ENCODE measurements at regions not wholly inside any gene's neighbourhood (a gene's known extent, or its start where the extent isn't known, plus 50 kb on each side); places are given as distances from the start of the nearest gene placed in this dataset.

- intact Hi-C loops (cut with DNase I; ENCODE audit: low total_unique reads), result no loop called here
- 83 to 93% (median 91%) methylated on average over 2 of the region's 2 CpGs for WGBS, 5 donors
- no peaks in the 10 kb centered on the region for H3K36me3 ChIP-seq
- no peak overlapping the region for H3K4me3 ChIP-seq
- TF ChIP-seq POLR2AphosphoS5 (IDR thresholded peaks at IDR 0.05) (no peak), POLR2A (IDR thresholded peaks at IDR 0.05) (no peak), CTCF (IDR thresholded peaks at IDR 0.05 in 8 of 11, conservative IDR thresholded peaks at IDR 0.05 in 3 of 11) (no peak)
- no peaks in the 10 kb centered on the region for H3K9me3 ChIP-seq
- no peak for DNase-seq
- peaks cover 3 to 92% (median 49%) of the 10 kb centered on the region in 7 donors for H3K27me3 ChIP-seq (replicated peaks in 1 of 7)
- peaks cover 0 to 12% (median 10%) of the 10 kb centered on the region in 6 donors for H3K4me1 ChIP-seq
- no peak overlapping the region for H3K27ac ChIP-seq
Observed at GRCh38 chr1:239999170-239999569, 92.5 kb upstream of the FMN2 start.

- H3K4me1 ChIP-seq, result peaks cover 0 to 12% (median 10%) of the 10 kb centered on the region in 6 donors
- intact Hi-C loops (cut with DNase I; ENCODE audit: low total_unique reads), result no loop called here
- WGBS, 5 donors, result 76 to 85% (median 80%) methylated on average over 4 of the region's 4 CpGs
- no peak overlapping the region for H3K27ac ChIP-seq
- H3K9me3 ChIP-seq, result no peaks in the 10 kb centered on the region
- H3K36me3 ChIP-seq, result no peaks in the 10 kb centered on the region
- peaks cover 3 to 89% (median 49%) of the 10 kb centered on the region in 7 donors for H3K27me3 ChIP-seq (replicated peaks in 1 of 7)
- no peak for TF ChIP-seq POLR2AphosphoS5 (IDR thresholded peaks at IDR 0.05)
- no peak overlapping the region for H3K4me3 ChIP-seq
- DNase-seq, result no peak
Observed at GRCh38 chr1:240000634-240001033, 91.0 kb upstream of the FMN2 start.

GRCh38 chr1:240001177-240001740 lies 90.4 kb upstream of the FMN2 start:
- Histone ChIP-seq H3K27ac (no peak overlapping the region), H3K9me3 (no peaks in the 10 kb centered on the region), H3K27me3 (replicated peaks in 1 of 7) (peaks cover 3 to 83% (median 47%) of the 10 kb centered on the region in 7 donors), H3K36me3 (no peaks in the 10 kb centered on the region), H3K4me1 (peaks cover 0 to 12% (median 10%) of the 10 kb centered on the region in 6 donors), H3K4me3 (no peak overlapping the region)
- WGBS, 5 donors, result 70 to 87% (median 84%) methylated on average over 7 of the region's 7 CpGs
- no peak for DNase-seq
- TF ChIP-seq POLR2AphosphoS5 (IDR thresholded peaks at IDR 0.05), result no peak
- TF ChIP-seq CTCF (IDR thresholded peaks at IDR 0.05 in 8 of 11, conservative IDR thresholded peaks at IDR 0.05 in 3 of 11), result no peak
- intact Hi-C loops (cut with DNase I; ENCODE audit: low total_unique reads), result no loop called here

- intact Hi-C loops (cut with DNase I; ENCODE audit: low total_unique reads), result no loop called here
- TF ChIP-seq CTCF (IDR thresholded peaks at IDR 0.05 in 8 of 11, conservative IDR thresholded peaks at IDR 0.05 in 3 of 11) (peak in 8 of 11 experiments; percentile 30 to 76 (median 68)), POLR2A (IDR thresholded peaks at IDR 0.05) (no peak)
- Histone ChIP-seq H3K27ac (no peak overlapping the region), H3K36me3 (no peaks in the 10 kb centered on the region), H3K27me3 (replicated peaks in 1 of 7) (peaks cover 0 to 53% (median 17%) of the 10 kb centered on the region in 7 donors), H3K4me1 (no peaks in the 10 kb centered on the region), H3K4me3 (no peak overlapping the region), H3K9me3 (no peaks in the 10 kb centered on the region)
- DNase-seq, result no peak
- 55 to 58% (median 58%) methylated on average over 12 of the region's 12 CpGs for WGBS, 5 donors
Observed at GRCh38 chr1:240004086-240004749, 87.5 kb upstream of the FMN2 start.
